GM18870 (cell line): ENCODE measurements at regions not wholly inside any gene's neighbourhood (a gene's known extent, or its start where the extent isn't known, plus 50 kb on each side); places are given as distances from the start of the nearest gene placed in this dataset.
"Not testable (repeated sequence)": the region's sequence is repeated elsewhere in the genome, so short reads cannot be mapped to it uniquely, and the experiment has no call there.

ENCODE experiments used
- ATAC-seq: cut with Tn5 transposase; IDR thresholded peaks from one replicate; pipeline ENCODE4 v1.9.1; 2021; ENCODE audit warnings: moderate library complexity; ENCODE audit not compliant: unreplicated experiment

- ATAC-seq = no peak
Measured at GRCh38 chr3:194879126-194879877, 193.6 kb downstream of the FAM43A start.

GRCh38 chr3:194879991-194880939, 194.6 kb downstream of the FAM43A start:
- no peak for ATAC-seq

GRCh38 chr3:194880940-194881925, 195.6 kb downstream of the FAM43A start:
- no peak for ATAC-seq

GRCh38 chr3:194884649-194885315, 199.1 kb downstream of the FAM43A start:
- no peak for ATAC-seq

GRCh38 chr3:194885766-194886165, 200.1 kb downstream of the FAM43A start:
- no peak for ATAC-seq

- no peak for ATAC-seq
Measured at GRCh38 chr3:194886836-194887235, 201.2 kb downstream of the FAM43A start.

- not testable (repeated sequence) for ATAC-seq
Measured at GRCh38 chr3:194888062-194888461, 202.4 kb downstream of the FAM43A start.

GRCh38 chr3:194888916-194889315, 203.2 kb downstream of the FAM43A start:
- ATAC-seq = no peak

GRCh38 chr3:194890091-194890490, 204.4 kb downstream of the FAM43A start:
- no peak for ATAC-seq

GRCh38 chr3:194893121-194893987, 207.7 kb downstream of the FAM43A start:
- ATAC-seq = no peak

GRCh38 chr3:194894538-194894937, 208.9 kb downstream of the FAM43A start:
- ATAC-seq = no peak

- no peak for ATAC-seq
Measured at GRCh38 chr3:194900854-194901522, 215.3 kb downstream of the FAM43A start.

- not testable (repeated sequence) for ATAC-seq
Measured at GRCh38 chr3:194903447-194903846, 217.8 kb downstream of the FAM43A start.

- ATAC-seq = not testable (repeated sequence)
Measured at GRCh38 chr3:194904999-194905398, 219.3 kb downstream of the FAM43A start.

- ATAC-seq = no peak
Measured at GRCh38 chr3:194905696-194906095, 220.0 kb downstream of the FAM43A start.

GRCh38 chr3:194906229-194906629, 220.5 kb downstream of the FAM43A start:
- no peak for ATAC-seq

- ATAC-seq = no peak
Measured at GRCh38 chr3:194906970-194907629, 221.4 kb downstream of the FAM43A start.

GRCh38 chr3:194907811-194908210, 222.1 kb downstream of the FAM43A start:
- no peak for ATAC-seq
